Stimulated activated CD8-positive, alpha-beta memory T cell treated with anti-CD3 and anti-CD28 coated beads, Interleukin-4, amount 100 ng/mL, for 4 hours (primary cell): ENCODE measurements at regions not wholly inside any gene's neighbourhood (a gene's known extent, or its start where the extent isn't known, plus 50 kb on each side); places are given as distances from the start of the nearest gene placed in this dataset.

Experiments
- DNase-seq, 2 donors: peaks; one replicate each; pipeline ENCODE4 v3.0.0-alpha.2; 2020; ENCODE audit warnings: low read depth in 2 of 2, low spot score in 1 of 2

DNA sequence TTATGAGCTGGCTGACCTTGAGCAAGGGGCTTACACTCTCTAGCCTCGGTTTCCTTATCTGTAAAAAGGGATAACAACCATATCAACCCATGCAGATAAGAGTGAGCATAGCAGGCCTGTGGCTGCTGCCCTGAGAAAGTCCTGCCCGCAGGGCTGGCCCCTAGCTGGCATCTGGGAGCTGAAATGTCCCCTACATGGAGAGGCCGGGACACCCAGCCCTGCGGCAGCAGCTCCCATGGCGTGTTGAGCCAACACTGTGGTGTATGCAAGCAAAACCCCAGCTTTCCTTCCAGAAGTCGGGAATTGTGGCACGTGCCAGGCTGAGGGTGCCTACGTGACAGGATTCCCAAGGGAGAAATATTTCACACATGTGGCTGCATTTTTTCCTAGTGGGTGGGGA lies 358.9 kb downstream of the CTTN start:
- DNase-seq = no peak

DNA sequence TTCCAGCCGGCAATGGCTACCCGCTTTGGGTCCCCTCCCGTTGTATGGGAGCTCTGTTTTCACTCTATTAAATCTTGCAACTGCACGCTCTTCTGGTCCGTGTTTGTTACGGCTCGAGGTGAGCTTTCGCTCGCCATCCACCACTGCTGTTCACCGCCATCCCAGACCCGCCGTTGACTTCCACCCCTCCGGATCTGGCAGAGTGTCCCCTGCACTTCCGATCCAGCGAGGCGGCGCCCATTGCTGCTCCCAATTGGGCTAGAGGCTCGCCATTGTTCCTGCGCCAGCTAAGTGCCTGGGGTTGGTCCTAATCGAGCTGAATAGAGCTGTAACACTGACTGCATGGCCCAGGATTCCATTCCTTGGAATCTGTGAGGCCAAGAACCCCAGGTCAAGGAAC lies 359.9 kb downstream of the CTTN start:
- no peak for DNase-seq

DNA sequence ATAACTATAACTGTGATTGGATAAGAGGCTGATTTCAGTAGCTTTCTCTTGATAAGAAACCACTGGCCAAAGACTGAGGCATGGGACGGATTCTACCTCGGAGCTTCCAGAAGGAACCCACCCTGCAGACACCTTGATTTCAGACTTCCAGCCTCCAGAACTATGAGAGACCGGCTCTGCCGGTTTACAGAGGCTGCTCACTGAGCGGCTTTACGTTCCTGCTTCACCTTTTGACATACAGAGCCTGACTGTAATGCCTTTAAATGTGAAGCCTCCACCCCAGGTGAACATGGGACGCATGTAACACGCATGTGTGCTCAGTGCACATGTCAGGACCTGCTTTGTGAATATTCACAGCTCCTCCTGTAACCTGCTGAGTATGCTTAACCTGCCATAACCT lies 361.5 kb downstream of the CTTN start:
- no peak for DNase-seq

GRCh38 chr11:70760416-70761020 lies 362.2 kb downstream of the CTTN start:
- no peak for DNase-seq

DNA sequence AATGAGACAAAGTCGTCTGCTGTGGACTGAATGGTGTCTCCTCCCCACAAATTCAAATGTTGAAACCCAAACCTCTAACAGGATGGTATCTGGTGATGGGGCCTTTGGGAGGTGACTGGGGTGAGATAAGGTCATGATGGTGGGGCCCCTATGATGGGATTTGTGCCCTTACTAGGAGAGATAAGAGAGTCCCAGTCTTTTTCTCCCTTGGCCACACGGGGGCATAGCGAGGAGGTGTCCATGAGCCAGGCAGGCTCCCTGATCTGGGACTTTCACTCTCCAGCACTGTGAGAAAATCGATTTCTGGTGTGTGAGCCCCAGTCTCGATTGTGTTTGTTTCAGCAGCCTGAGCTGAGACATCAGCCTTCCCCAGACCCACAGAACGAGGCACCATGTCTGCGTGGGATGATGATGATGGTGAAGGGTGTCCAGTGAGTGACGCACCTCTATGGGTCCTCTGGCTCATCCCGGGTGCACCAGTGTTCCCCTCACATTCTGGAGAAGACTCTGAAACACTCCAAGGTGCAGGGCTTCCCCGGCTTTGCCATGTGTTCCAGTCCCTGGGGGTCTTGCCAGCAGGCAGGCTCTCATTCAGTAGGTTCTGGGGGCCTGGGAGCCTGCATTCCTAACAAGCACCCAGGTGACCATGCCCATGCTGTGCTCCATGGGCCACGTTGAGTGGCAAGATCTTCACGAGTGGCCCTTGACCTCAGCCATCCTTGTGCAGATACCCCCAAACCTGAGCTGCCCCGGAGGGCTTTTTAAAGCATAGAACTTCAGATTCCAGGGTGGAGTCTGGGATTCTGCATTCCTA lies 363.0 kb downstream of the CTTN start:
- no peak for DNase-seq

- DNase-seq = no peak
Observed at GRCh38 chr11:70761908-70762337, 363.6 kb downstream of the CTTN start.

DNA sequence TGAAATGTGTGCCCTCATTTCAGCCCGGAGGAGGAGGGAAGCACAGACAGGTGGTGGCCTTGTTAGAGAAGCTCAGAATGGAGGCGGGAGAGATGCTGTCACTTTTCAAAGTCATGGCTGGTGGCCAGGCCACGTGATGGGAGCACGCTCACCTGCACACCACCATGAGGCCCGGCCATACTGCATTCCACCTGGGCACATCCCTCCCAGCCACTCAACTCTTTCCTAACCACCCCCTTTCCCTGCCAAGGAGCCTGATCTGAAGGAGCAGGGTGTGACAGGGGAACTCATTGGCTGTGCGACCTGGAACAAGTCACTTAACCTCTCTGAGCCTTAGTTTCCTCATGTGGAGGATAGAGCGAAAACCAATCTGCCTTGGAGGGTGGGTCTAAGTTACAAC lies 364.5 kb downstream of the CTTN start:
- no peak for DNase-seq

DNA sequence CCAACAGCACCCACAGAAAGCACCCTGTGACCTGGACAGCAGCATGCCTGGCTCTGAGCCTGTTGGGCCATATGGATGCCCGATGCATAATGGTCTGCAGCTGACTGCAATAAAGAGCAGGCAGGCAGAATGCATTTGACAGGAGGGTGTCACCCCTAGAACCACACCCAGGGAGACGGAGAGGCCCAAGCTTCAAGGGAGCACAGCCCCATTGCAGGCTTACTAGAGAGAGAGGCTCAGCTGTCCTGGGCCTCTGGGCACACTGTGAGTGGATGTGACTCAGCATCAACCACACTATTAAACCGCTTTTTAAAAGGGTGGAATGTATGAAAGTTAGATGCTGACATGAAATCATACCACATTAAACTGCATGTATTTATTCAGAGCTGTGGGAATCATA lies 365.3 kb downstream of the CTTN start:
- DNase-seq = no peak

GRCh38 chr11:70764356-70764905 lies 366.1 kb downstream of the CTTN start:
- DNase-seq = no peak

GRCh38 chr11:70766901-70767300 lies 368.6 kb downstream of the CTTN start:
- DNase-seq = no peak

- no peak for DNase-seq
Observed at GRCh38 chr11:70768346-70769095, 370.2 kb downstream of the CTTN start.

DNA sequence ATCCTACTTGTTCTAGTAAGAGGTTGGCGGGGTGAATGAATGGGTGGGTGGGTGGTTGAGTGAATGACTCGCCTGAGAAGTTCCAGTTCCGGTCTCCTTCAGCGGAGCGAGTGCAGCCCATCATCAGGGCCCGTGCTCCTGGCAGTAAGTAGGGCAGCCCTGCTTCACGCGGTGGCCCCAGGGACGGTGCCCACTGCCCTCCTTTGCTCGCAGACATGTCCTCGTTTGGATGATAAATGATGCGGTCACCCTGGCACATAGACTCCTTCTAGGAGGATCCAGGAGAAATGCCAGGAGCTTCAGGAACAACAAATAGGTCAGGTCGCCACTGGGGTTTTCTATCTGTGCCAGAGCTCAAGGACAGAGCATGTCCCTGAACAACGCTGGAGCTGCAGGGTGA lies 370.8 kb downstream of the CTTN start:
- no peak for DNase-seq

DNA sequence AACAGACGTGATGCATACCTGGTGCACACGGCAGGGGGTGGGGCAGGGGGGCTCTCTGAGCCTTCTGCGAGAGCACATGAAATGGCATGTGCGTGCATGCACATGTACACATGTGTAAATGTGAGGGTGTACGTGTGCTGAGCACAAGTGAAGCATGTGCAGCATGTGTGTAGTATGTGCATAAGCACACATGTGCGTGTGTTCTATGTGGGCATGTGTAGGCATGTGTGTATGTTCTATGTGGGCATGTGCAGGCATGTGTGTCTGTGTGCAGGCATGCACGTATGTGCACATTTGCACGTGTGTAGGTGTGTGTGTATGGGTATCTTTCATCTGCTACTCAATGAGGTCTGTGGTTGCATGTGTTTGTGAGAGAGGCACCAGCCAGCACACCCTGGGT lies 371.2 kb downstream of the CTTN start:
- DNase-seq = no peak

DNA sequence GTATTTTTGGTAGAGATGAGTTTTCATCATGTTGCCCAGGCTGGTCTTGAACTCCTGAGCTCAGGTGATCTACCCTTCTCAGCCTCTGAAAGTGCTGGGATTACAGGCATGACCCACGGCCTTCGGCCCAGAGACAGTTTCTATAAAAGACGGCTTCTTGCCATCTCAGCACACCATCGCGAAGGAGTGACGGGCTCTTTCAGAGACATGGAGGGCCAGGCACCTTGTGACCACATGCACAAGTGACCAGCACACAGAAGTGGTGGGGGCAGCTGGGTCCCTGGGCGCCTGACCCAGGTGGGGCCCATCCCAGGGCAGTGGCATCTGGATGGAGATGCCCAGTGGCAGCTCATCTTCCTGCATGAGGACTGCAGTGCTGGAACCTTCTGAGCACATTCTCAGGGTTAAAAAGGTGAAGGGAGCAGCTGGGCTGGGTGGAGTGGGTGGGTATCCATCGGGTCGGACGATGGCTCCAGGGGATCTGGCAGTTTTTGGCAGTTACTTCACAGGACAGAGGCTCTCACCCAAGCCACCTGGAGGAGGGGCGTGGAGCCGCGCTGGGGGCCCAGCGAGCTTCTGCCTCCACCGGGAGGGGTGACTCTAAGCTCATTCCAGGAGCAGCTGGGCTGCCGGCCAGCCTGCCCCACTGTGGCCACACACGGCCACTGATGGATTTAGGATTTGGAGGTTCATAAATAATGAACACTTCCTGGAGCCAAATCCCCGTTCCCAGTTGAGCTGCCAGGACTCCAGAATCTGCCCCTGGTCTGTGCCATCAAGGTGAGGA lies 373.0 kb downstream of the CTTN start:
- DNase-seq = no peak

- DNase-seq = no peak
Observed at GRCh38 chr11:70772950-70773349, 374.6 kb downstream of the CTTN start.

- DNase-seq = no peak
Observed at GRCh38 chr11:70775386-70776075, 377.2 kb downstream of the CTTN start.

GRCh38 chr11:70776914-70777532 lies 378.7 kb downstream of the CTTN start:
- DNase-seq = no peak

- DNase-seq = no peak
Observed at GRCh38 chr11:70778883-70779282, 380.6 kb downstream of the CTTN start.

- no peak for DNase-seq
Observed at GRCh38 chr11:70779433-70780245, 381.3 kb downstream of the CTTN start.
